ENCODE measurements at regions not wholly inside any gene's neighbourhood (a gene's known extent, or its start where the extent isn't known, plus 50 kb on each side); places are given as distances from the start of the nearest gene placed in this dataset.
"Not testable (repeated sequence)": the region's sequence is repeated elsewhere in the genome, so short reads cannot be mapped to it uniquely, and the experiment has no call there.

DNA sequence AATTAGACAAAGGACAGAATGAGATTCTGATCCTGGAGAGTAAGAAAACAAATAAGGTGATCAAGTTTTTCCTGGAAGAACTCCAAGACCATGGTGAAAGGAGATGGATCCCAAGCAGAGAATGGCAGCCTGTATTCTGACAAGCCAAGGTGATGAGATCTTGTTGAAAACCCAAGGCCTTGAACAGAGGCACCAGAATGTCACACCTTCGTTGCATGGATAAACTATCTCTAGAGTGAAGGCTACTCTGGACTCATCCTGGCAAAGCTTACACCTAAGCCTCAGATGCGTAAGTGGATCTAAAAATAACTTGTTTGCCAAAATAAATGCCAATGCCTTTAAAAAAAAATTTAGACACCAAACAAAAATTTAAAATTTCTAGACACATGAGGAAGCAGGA, 605.9 kb downstream of the ETNK1 start:
- Mint-ChIP-seq H3K4me3 (no peak overlapping the region), H3K9me3 (no peaks in the 10 kb centered on the region), H3K27me3 (no peaks in the 10 kb centered on the region), H3K4me1 (no peaks in the 10 kb centered on the region), H3K27ac (no peak overlapping the region)
- DNase-seq = no peak
- no peak for ATAC-seq

DNA sequence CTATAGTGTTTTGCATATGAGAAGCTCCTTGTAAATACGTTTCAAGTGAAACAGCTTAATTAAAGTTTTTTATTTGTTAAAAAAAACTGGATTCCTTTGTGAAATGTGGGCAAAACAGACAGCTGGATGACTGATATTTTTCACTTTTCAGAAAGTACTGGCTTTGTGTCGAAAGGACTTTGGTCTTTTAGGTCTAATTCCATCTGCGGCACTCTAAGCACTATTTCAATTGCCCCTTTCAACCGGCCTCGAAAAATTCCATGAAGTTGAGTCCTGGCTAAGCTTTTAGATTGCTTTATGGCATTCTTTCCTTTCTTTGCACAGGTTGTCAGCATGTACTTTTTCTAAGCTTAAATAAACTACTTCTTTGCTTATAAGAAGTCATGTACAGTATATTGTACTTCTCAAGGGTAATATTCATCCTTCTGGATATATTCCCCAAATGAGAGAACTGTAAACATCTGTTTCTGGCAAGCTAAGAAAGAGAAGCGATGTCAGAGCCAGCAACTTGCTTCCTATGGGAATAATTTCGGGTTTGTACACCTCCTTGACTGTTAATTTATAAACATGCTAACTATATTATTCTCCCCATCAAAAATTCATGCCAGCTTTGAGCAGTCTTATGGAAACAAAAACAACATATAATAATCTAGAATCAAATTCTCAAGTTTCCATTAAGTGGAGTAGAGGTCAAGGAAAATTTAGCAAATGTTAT, 611.3 kb downstream of the ETNK1 start:
- Mint-ChIP-seq H3K4me3 (no peak overlapping the region), H3K27ac (no peak overlapping the region), H3K27me3 (no peaks in the 10 kb centered on the region), H3K4me1 (no peaks in the 10 kb centered on the region), H3K9me3 (peaks cover 0 to 3% of the 10 kb centered on the region in 2 donors)
- DNase-seq (no peak), ATAC-seq (no peak)

DNA sequence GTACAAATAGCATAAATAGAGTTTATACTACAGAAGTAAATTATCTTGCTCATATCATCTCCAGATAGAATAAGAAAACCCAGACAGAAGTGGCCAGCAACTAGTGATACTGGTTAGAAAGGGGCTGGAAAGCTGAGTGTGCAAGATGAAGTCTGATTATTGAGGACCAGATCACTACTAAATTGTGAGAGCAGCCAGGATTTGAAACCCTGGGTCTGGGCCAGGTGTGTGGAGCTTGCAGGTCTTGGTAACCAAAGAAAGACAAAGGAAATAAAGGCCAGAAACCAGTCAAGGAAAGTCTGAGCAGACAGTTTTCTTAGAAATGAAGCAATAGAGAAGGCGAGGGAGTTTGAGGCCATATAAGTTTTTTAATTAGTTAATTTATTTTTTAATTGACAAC, 611.8 kb downstream of the ETNK1 start:
- Mint-ChIP-seq H3K4me3 (no peak overlapping the region), H3K27me3 (no peaks in the 10 kb centered on the region), H3K9me3 (peaks cover 0 to 3% of the 10 kb centered on the region in 2 donors), H3K4me1 (no peaks in the 10 kb centered on the region), H3K27ac (no peak overlapping the region)
- ATAC-seq = no peak
- no peak for DNase-seq

DNA sequence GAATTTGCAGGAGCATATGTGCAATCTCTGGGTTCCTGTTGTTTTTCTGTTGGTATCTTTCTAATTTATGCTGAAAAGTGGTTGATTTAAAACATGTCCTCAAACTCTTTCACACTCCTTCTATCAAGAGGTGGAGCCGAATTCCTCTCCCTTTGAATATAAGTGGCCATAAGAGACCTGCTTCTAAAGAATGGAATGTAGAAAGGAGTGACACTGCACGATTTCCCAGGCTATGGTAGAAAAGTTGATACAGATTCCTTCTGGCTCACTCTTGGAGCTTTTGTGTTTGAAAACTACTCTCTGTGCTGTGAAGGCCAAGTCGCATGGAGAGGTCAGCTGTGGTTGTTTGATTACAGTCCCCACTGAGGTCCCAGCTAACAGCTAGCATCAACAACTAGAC, 613.2 kb downstream of the ETNK1 start:
- Mint-ChIP-seq H3K4me1 (no peaks in the 10 kb centered on the region), H3K4me3 (no peak overlapping the region), H3K27ac (no peak overlapping the region), H3K9me3 (peaks cover 0 to 3% of the 10 kb centered on the region in 2 donors), H3K27me3 (no peaks in the 10 kb centered on the region)
- DNase-seq = no peak
- ATAC-seq = no peak

DNA sequence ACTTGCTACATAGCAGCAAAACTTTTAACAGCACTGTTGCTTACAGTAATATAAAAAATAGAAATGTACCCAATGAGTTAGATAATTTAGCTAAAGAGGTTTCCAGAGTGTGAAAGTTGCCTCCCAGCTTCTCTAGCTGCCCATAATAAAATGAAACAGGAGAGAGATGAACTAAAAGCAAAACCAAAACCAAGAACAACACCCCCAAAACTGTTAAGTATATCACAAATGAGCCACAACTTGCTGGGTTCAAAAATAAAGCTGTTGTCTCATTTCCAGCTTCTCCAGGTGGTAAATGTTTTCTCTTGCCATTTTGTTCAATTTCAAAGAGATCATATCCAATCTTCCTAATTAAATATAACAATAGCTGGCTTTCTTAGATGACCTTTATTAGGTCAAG, 614.0 kb downstream of the ETNK1 start:
- peaks cover 2 to 3% of the 10 kb centered on the region in 2 donors for H3K9me3 Mint-ChIP-seq
- no peak overlapping the region for H3K27ac Mint-ChIP-seq
- ATAC-seq (no peak), DNase-seq (no peak)
- H3K4me3 Mint-ChIP-seq = no peak overlapping the region
- no peaks in the 10 kb centered on the region for H3K27me3 Mint-ChIP-seq
- H3K4me1 Mint-ChIP-seq = no peaks in the 10 kb centered on the region

DNA sequence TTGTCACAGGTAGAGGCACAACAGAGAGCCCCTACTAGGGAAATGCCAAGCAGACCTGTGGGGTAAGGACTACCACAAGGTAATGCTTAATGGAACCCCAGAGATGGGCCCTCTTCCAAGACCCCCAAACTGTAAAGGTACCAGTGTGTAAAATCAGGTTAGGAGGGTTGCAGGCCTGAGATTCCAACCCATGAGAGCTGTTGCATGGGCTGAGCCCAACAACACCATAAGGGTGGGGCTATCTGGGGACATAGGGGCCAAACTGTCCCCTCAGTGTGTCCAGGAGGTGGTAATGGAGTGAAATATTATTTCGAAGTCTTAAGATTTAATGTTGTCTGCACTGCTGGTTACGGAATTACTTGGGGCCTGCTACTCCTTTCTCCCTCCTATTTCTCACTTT, 620.2 kb downstream of the ETNK1 start:
- H3K4me3 Mint-ChIP-seq = no peak overlapping the region
- no peak overlapping the region for H3K27ac Mint-ChIP-seq
- ATAC-seq = no peak
- no peaks in the 10 kb centered on the region for H3K4me1 Mint-ChIP-seq
- H3K27me3 Mint-ChIP-seq = no peaks in the 10 kb centered on the region
- H3K9me3 Mint-ChIP-seq = peaks cover 3 to 7% of the 10 kb centered on the region in 2 donors
- DNase-seq = no peak

DNA sequence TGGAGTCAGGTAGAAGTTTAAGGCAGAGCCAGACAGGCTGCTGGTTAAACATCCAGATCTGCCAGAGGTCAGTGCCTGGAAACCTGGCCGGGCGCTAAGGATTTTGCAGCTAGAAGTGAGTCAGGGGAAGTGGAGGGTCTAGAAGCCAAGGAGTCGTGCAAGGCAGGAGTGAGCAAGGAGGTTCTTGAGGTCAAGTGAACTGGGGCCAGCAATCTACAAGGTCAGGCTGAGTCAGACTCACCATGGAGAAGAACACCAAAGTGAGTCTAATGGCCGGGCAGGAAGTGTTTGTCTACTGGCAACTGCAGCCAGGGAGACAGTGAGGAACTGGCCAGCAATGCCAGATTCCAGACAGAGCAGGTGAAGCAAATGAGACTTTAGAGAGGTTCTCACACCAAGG, 628.2 kb downstream of the ETNK1 start:
- Mint-ChIP-seq H3K4me1 (no peaks in the 10 kb centered on the region), H3K27ac (no peak overlapping the region), H3K9me3 (peaks cover 5 to 14% of the 10 kb centered on the region in 2 donors), H3K27me3 (no peaks in the 10 kb centered on the region), H3K4me3 (no peak overlapping the region)
- DNase-seq (no peak), ATAC-seq (no peak)

DNA sequence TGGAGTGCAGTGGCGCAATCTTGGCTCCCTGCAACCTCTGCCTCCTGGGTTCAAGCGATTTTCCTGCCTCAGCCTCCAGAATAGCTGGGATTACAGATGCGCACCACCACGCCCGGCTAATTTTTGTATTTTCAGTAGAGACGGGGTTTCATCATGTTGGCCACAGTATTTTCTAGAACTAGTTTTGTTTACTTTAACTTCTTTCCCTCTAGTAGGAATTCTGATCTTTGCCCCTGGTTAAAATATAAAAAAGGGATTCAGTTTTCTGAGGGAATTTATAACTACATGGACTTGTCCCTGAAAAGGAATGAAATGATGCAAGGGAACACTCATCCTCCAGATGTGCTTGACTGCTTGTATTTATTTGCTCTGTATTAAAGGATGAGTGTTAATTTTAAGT, 628.9 kb downstream of the ETNK1 start:
- not testable (repeated sequence) for DNase-seq, H3K27ac Mint-ChIP-seq, H3K4me3 Mint-ChIP-seq, H3K27me3 Mint-ChIP-seq, H3K4me1 Mint-ChIP-seq, ATAC-seq
- peaks cover 5 to 14% of the 10 kb centered on the region in 2 donors for H3K9me3 Mint-ChIP-seq

DNA sequence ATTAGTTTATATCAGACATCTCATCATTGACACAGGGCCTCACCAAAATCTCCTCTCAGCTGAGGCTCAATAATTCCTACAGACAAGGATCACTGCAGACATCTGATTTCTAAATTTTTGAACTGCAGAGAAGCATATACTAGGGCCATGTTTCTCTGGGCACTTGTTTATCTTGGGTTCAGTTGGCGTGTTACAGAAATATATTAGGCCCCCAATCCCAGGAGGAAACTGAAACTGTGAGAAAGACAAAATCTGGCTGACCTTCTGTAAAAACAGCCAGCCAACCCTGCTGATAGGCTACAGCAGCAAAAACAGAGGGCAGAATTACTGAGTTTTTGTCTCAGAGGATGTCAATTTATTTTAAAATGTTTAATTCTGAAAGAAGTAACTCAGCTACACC, 634.6 kb downstream of the ETNK1 start:
- no peaks in the 10 kb centered on the region for H3K4me1 Mint-ChIP-seq

DNA sequence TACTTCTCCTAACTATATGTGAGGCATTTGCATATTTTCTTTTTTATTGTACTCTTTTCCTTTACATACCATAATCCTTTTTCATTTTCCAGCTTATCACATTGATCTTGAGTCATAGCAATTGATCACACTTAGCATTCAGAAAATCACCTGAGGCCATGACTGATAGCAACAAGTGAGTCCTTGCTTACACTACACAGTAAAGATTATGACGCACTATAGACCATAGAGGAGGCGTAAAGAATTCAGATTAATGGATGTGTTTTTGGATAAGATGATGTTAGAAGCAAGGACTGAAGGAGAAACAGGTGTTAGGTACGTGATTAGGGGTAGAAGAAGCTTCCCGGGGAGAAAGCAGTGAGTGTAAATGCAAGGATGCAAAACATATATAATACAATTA, 637.7 kb downstream of the ETNK1 start:
- no peaks in the 10 kb centered on the region for H3K4me1 Mint-ChIP-seq
- peaks cover 9% of the 10 kb centered on the region in 2 donors for H3K9me3 Mint-ChIP-seq
- no peak overlapping the region for H3K27ac Mint-ChIP-seq
- ATAC-seq = no peak
- H3K27me3 Mint-ChIP-seq = no peaks in the 10 kb centered on the region
- DNase-seq = no peak
- no peak overlapping the region for H3K4me3 Mint-ChIP-seq

More for the DNA sequence above, 634.6 kb downstream of the ETNK1 start:
- H3K27me3 Mint-ChIP-seq = no peaks in the 10 kb centered on the region
- H3K27ac Mint-ChIP-seq = no peak overlapping the region
- DNase-seq (no peak), ATAC-seq (no peak)
- no peak overlapping the region for H3K4me3 Mint-ChIP-seq
- H3K9me3 Mint-ChIP-seq = peaks cover 9% of the 10 kb centered on the region in 2 donors

DNA sequence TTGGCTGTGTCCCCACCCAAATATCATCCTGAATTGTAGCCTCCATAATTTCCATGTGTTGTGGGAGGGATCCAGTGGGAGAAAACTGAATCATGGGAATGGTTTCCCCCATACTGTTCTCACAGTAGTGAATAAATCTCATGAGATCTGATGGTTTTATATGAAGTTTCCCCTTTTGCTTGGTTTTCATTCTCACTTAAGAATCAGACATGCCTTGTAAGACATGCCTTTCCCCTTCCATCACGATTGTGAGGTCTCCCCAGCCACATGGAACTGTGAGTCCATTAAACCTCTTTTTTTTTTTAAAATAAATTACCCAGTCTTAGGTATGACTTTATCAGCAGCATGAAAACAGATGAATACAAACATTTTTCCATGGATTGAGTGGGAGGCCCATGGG, 652.9 kb downstream of the ETNK1 start:
- DNase-seq (no peak), ATAC-seq (no peak)
- Mint-ChIP-seq H3K9me3 (peaks cover 3 to 5% of the 10 kb centered on the region in 2 donors), H3K4me3 (no peak overlapping the region), H3K4me1 (no peaks in the 10 kb centered on the region), H3K27me3 (no peaks in the 10 kb centered on the region), H3K27ac (no peak overlapping the region)

DNA sequence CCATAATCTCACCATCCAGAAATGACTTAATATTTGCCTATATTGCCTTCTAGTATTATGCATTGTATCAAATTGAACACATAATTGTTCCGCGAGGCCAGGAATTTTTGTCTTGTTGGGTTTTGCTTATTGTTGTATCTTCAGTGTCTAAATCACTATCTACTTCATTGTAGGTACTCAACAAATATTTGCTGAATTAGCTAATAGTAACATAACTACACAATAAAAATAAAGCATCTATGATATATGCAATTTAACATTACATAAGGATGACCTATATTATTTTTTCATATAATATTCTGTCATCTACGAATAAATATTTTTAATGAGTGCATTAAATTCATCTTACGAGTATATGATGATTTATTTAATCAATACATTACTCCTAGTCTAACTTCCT, 656.3 kb downstream of the ETNK1 start:
- H3K9me3 Mint-ChIP-seq = peaks cover 13 to 22% of the 10 kb centered on the region in 2 donors
- ATAC-seq (no peak), DNase-seq (no peak)
- H3K27me3 Mint-ChIP-seq = no peaks in the 10 kb centered on the region
- no peak overlapping the region for H3K27ac Mint-ChIP-seq
- H3K4me3 Mint-ChIP-seq = no peak overlapping the region
- no peaks in the 10 kb centered on the region for H3K4me1 Mint-ChIP-seq

DNA sequence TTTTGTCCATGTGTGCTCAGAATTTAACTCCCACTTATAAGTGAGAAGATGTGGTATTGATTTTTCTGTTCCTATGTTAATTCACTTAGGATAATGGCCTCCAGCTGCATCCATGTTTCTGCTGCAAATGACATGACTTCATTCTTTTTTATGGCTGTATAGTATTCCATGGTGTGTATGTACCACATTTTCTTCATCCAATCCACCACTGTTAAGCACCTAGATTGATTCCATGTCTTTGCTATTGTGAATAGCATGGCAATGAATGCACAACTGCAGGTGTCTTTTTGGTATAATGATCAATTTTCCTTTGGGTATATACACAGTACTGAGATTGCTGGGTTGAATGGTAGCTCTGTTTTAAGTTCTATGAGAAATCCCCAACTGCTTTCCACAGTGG, 657.7 kb downstream of the ETNK1 start:
- H3K4me1 Mint-ChIP-seq = no peaks in the 10 kb centered on the region
- DNase-seq = no peak

DNA sequence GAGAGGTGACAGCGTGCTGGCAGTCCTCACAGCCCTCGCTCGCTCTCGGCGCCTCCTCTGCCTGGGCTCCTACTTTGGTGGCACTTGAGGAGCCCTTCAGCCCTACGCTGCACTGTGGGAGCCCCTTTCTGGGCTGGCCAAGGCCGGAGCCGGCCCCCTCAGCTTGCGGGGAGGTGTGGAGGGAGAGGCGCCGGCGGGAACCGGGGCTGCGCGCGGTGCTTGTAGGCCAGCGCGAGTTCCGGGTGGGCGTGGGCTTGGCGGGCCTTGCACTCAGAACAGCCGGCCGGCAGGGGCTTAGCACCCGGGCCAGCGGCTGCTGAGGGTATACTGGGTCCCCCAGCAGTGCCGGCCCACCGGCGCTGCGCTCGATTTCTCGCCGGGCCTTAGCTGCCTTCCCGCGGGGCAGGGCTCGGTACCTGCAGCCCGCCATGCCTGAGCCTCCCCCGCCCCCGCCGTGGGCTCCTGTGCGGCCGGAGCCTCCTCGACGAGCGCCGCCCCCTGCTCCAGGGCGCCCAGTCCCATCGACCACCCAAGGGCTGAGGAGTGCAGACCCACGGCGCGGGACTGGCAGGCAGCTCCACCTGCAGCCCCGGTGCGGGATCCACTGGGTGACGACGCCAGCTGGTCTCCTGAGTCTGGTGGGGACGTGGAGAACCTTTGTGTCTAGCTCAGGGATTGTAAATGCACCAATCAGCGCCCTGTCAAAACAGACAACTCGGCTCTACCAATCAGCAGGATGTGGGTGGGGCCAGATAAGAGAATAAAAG, 661.0 kb downstream of the ETNK1 start:
- ATAC-seq, DNase-seq, H3K4me3 Mint-ChIP-seq, H3K27ac Mint-ChIP-seq, H3K27me3 Mint-ChIP-seq, H3K4me1 Mint-ChIP-seq: not testable (repeated sequence)
- peaks cover 13 to 22% of the 10 kb centered on the region in 2 donors for H3K9me3 Mint-ChIP-seq

More for the DNA sequence above, 657.7 kb downstream of the ETNK1 start:
- Mint-ChIP-seq H3K4me3 (no peak overlapping the region), H3K9me3 (peaks cover 13 to 22% of the 10 kb centered on the region in 2 donors), H3K27ac (no peak overlapping the region), H3K27me3 (no peaks in the 10 kb centered on the region)
- ATAC-seq = no peak

DNA sequence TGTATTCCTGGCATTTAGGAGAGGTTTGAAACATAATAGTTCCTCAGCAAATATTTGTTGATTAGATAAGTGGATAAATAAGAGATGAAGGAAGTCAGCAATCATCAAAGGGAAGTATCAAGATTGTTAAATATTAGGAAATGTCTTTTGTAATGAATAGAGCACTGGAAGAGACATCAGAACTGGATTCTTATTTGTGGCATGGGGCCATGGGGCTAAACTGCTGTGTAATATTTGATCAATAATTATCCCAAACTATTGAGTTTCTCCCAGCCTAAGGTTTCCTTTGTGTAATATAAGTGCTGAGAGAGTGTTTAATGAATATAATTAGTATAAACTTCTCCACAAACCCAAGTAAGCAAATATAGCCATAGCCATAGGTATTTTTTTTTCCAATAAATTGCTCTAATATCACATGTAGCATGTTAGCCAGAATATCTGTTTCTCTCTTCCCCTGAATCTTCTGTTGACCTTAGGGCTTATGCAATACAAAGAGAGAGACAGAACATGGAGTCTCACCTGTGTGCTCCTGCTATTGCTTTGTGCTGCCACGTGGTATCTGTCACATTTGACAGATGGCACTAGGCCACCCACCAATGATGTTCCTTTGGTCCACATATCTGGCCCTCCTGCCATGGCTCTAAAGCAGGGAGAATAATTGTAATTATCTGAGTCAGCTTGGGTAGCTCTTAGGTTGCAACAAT, 658.7 kb downstream of the SOX5 start:
- no peak for ATAC-seq
- Mint-ChIP-seq H3K4me1 (no peaks in the 10 kb centered on the region), H3K4me3 (no peak overlapping the region), H3K9me3 (peaks cover 0 to 5% of the 10 kb centered on the region in 2 donors), H3K27me3 (no peaks in the 10 kb centered on the region), H3K27ac (no peak overlapping the region)
- DNase-seq = no peak

DNA sequence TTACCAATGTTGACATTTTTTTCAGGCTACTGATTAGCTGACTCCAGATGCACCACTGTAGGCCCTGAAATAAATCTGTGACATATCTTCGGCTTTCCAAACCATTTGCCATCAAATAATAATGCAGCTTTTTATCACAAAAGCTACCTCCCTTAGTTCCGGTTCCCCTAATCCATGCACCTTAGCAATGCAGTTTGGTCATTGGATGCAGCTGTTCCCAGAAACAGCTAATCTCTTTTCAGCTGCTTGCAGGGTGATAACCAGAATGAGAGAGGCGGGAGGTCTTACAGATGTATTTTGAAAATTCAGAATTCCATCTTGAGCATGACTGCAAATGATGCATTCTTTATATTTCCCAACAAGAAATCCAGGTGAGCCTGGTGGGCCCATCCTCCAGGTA, 646.2 kb downstream of the SOX5 start:
- no peak for DNase-seq
- H3K27me3 Mint-ChIP-seq = no peaks in the 10 kb centered on the region
- H3K4me3 Mint-ChIP-seq = no peak overlapping the region
- H3K4me1 Mint-ChIP-seq = no peaks in the 10 kb centered on the region
- ATAC-seq = no peak
- no peak overlapping the region for H3K27ac Mint-ChIP-seq
- peaks cover 6 to 22% of the 10 kb centered on the region in 2 donors for H3K9me3 Mint-ChIP-seq

Data from stimulated activated naive CD8-positive, alpha-beta T cell treated with anti-CD3 and anti-CD28 coated beads, Interleukin-15, amount 100 ng/mL, for 72 hours (primary cell).